HG02759 (cell line): ENCODE measurements at regions not wholly inside any gene's neighbourhood (a gene's known extent, or its start where the extent isn't known, plus 50 kb on each side); places are given as distances from the start of the nearest gene placed in this dataset.
"Not testable (repeated sequence)": the region's sequence is repeated elsewhere in the genome, so short reads cannot be mapped to it uniquely, and the experiment has no call there.

Experiments used
- ATAC-seq: cut with Tn5 transposase; IDR thresholded peaks from one replicate; pipeline ENCODE4 v1.9.1; 2021; ENCODE audit warnings: mild to moderate bottlenecking, moderate library complexity; ENCODE audit not compliant: unreplicated experiment

DNA sequence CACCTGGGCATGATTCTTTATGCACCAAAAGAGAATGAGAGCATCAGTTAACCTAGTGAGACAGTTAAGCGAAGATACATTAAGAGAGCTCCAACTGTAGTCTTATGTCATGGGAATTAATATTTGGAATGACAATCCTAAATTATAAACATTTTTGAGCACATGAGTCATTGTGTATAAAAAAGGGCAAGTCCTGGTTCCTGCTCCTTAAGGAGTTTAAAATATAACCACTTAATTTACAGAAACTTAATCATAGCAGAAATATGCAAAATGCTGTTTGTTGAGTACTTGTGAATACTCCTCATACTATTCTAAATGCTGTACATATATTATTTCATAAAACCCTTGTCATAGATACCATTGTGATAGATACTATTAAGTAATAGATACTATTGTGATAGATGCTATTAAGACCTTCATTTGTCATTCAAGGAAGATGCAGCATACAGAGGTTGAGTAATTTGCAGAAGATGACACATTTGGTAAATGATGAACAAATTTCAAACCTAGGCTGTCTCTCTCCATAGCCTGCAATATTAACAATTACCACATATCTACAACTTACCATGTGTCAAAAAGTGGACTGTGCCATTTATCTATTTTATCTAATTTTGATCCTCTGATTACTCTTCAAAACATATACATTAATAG, 301.0 kb downstream of the TBC1D4 start:
- no peak for ATAC-seq

DNA sequence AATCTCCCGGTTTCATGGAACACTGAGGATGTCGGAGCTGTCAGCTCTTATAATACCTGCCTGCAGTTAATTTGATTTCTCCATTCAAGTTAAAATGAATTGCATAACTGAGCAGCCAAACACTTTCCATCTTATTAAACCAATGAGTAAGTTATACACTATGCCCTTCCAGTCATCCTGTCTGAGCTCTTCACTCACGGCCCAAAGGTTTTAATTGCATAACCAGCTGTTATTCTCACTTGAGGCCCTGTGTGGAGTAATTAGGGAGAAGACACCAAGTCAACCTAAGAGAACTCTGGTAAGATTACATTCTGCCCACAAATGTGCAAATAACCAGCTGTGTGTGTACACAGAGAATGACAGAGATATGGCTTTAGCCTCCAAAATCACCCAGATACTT, 303.5 kb downstream of the TBC1D4 start:
- no peak for ATAC-seq

DNA sequence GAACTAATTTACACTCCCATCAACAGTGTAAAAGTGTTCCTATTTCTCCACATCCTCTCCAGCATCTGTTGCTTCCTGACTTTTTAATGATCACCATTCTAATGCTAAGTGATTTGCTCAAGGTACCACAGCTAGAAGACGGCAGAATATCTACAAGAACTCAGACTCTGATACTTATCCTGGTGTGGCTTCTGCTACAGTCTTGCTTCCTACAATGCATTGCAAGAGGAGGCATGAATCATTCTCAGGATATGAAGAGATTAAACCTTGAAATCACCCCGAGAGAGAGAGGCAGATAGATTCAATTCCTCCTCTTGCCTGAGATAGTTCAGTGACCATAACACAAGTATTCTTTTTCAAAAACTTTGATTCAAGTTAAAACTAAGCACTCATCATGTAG, 306.4 kb downstream of the TBC1D4 start:
- ATAC-seq: no peak

DNA sequence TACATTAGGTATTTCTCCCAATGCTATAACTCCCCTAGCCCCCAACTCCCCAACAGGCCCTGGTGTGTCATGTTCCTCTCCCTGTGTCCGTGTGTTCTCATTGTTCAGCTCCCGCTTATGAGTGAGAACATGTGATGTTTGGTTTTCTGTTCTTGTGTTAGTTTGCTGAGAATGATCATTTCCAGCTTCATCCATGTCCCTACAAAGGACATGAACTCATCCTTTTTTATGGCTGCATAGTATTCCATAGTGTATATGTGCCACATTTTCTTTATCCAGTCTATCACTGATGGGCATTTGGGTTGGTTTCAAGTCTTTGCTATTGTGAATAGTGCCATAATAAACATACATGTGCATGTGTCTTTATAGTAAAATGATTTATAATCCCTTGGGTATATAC, 306.9 kb downstream of the TBC1D4 start:
- ATAC-seq: not testable (repeated sequence)

DNA sequence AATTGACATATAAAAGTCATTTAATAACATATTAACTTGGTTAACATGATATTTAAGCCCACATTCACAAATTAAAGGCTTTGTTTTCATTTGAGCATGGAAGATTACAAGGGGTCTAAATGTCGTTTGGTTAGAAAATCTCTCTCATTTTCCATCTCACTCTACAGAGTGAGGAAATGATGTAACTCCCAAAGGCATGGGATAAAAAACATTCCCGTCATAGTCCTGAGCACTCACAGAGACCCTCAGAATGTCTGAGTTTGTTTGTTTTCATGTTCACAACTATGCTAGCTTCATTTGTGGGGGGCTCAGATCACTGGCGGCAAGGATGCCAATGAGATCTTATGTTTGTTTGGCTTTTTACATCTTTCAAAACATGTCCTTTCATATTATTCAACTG, 307.5 kb downstream of the TBC1D4 start:
- ATAC-seq: no peak

DNA sequence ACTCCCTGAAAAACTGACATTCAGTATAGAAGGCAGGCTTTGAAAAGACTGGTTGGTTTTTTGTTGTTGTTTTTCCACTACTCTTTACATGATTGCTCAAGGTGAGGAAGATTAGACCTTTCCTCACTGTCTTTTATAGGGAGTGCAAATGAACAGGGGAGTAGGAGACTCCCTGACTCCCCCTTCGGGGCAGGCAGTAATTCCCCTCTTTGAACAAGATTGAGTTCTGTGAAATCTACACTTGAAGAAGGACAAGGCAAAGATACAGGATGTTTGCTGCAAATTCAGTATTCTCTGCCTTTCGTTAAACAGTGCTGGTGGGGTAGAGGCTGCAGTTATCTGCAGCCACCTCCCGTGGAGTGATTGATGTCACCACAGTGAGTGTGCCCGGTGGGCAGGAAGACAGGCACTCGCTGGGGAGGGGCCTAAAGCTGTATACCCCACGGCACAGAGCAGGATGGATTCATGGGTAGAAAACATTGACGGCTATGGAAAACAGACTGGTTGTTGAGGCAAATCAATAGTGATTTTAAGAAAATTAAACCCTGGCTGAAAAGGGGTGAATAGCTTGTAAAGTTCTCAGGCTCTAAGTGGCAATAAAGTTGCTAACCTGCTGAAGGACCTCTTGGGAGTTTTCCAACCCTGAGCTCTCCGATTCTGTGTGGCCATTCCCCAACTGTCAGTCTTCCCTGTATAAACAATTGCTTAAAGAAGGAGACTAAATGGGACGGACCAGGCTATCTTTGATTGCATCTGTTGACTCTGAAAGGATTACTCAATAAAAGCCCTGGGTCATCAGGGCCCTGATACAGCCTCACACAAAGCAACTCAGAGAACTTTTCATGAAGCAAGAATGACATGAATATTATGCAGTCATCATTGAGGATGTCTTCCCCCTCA, 308.3 kb downstream of the TBC1D4 start:
- ATAC-seq: no peak

DNA sequence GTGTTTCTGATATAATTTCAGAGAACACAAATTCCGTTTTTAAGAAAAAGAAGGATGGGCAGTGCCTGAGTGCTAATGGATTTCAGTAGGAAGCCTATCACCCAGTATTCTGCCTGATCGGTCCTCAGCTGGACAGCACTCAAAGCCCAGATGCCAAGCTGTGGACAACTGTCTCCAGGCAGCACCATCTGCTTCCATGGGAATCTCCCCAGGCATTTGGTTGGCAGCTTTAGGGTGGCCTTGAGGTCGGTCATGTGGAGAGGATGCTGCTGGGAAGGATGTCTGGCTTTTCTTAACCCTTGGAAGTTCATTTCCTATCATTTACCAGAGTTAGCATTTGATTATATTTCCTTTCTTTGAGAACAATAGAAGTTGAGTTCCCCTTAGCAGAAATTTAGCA, 311.7 kb downstream of the TBC1D4 start:
- no peak for ATAC-seq

DNA sequence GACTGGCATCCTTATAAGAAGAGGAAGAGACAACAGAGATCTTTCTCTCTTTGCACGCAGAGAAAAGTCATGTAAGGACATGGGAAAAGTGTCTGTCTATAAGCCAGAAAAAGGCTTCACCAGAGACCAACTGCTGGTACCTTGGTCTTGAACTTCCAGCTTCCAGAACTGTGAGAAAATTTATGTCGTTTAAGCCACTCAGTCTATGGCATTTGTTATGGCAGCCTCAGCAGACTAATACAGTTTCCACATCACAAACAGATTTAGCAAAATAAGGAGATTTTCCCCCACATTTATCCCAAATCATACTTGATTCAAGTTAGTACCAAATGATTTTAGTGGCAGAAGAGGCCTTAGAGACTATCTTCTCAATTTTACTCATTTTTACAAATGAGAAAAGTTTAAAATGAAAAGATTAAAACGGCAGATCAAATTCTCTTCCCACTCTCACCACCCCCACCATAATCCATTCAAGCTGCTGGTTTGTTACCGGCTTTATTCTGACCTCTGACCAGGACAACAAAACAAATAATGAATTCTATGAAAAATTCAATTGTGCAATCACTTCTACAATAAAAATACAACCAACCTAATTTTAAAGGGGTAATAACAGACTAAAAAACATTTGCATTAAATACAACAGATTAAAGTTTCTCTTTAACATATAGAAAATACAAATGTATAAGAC, 316.3 kb downstream of the TBC1D4 start:
- ATAC-seq: no peak

DNA sequence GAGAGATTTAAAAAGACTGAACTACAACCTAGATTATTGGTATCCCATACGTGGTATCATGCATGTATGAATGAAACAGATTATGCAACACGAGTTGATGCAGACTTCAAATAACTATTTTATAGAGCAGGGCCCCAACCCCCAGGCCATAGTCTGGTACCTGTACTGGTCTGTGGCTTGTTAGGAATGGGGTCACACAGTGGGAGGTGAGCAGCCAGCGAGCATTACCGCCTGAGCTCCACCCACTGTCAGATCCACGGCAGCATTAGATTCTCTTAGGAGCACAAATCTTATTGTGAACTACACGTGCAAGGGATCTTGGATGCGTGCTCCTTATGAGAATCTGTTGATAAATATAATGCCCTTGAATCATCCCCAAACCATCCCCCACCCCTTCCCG, 320.2 kb downstream of the TBC1D4 start:
- no peak for ATAC-seq

DNA sequence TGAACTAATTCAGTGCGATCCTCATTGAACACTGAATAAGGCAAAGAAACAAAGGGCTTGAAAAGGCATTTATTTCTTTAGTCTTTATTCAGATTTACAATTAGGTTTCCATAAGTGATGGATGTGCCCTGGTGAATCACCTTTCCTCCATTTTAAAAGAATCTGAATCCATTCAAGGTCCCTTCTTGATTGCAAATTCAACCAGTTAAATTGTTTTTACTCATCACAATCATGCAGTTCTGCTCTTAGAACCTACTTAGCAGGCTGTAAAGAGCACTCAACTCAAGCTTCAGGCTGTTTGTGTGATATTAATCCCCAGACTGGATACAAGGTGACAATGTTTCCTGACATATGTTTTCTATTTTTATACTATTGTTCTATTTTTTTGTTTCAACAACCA, 321.0 kb downstream of the TBC1D4 start:
- ATAC-seq: no peak

DNA sequence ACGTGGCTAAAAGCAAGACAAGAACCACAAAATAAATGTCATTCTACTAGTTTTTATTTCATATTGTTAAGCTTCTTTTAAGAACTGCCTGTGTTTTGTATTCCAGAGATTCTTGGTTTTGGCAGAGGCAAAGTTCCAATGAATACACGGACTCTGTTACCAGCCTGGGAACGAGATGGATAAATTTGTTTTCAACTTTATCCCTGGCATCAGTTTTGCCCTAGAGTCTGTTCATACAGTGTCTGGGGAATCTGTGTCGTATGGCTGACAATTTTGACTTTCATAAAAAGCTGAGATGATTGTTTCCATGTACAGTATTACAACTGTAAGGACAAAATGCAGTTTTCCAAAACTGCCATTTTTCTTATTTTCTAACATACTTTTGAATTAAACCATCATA, 327.6 kb downstream of the TBC1D4 start:
- no peak for ATAC-seq

DNA sequence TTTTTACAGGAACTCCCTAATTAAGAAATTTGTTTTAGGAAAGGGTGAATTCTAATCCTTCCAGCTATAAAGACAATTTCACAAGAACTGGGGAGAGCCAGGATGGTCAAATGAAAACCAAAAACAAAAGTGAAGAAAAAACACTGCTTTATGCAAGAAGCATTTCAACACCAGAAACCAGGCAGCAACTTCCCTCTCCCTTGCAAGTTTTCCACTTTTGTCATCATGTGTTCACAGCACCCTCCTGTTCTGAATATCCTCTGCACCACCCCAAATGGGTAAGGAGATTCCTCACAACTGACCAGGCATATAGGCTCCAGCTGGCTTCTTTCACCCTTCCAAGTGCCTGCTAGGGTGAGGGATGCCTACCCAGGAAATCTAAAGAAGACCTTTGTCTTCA, 328.1 kb downstream of the TBC1D4 start:
- no peak for ATAC-seq

DNA sequence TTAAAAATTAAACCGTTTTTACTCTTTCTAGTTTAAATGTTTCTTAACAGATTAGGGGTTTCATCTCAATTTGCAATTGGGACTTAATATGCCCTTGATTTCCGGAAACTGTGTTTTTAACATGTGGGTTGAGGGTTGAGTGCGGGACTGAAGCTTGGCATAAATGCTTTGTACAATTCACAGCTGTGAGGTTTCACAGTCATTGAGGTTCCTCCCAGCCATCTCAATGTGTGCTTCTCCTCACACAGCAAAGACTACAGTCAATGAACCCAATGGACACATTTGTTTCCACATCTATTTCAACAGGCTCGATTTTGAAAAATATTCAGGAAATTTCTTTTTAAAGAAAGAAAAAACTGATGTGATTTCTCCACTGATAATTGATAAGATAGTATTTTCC, 328.6 kb downstream of the TBC1D4 start:
- no peak for ATAC-seq

DNA sequence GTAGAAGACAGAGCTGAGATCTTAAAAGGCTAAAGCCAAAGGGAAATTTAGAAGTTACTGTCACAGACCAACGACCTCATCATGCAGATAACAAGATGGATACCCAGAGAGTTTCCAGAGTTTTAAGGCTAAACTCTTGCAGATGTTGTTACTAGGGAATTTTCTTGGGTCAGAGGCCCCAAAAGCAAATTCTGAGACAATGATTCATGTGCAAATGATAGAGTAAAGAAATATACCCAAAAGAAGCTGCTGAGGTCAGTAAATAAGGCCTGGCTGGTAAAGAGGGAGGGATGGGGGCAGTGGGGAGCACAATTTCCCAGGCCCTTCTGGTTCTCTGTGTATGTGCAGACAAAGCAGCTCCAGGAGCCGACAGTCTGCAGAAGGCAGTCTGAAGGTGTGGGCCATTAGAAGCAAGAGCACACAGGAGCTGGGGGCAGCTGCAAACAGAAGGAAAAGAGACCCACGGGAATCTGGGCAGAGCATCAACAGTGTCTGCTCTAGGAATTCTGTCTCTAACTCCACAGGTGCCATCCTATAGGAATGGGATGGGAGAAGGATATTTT, 330.8 kb downstream of the TBC1D4 start:
- ATAC-seq: no peak

DNA sequence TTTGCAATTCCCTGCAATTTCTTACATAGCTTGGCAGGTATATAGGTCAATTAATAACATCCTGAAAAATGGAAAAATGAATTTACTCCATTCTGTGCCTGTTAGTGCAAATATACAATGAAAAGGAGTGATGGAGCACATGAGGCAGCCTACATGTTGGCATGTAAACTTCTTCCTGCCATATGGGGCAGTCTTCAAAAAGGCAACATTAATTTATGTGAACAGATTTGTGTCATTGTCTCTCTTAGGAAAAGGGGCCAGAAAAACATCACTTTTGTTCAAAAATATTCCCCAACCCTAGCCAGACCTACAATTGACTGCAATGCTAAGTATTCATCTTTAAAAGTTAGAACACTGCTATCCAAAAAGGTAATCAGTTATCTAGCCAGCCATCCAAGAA, 332.2 kb downstream of the TBC1D4 start:
- ATAC-seq: no peak

DNA sequence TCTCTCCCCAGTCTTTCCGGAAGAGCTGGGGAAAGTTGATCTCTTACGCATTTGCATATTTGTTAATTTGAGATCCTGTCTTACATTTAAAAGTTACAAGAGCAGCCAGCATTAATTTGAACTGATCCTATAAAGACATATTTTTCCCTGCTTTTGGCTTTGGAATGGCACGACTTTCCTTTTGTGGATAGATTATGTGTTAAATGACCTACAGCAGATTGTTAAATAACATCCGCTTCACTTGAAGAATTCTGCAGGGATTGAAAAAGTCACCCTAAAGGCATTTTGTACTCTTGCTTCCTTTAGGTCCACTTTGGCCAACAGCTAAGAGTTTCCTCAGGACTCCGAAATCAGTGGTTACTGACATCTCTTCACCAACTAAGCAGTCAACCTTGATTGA, 334.0 kb downstream of the TBC1D4 start:
- ATAC-seq: no peak

DNA sequence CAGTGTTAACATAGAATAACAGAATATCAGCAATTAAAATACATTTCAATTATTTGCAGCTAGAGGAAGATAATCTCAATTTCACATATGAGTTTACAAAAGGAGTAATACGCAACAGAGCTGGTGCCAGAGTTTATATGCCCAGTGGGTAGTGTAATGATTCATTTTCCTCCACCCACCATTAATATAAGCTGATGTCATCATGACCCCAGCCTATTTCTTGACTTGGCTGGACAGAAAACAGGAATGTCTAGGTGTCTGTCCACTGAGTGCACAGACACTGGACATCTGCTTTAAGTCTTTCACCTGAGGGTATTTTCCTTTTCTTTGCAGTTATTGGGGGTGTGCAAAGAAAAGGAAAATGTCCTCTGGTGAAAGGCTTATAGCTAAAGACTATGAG, 335.5 kb downstream of the TBC1D4 start:
- ATAC-seq: no peak

DNA sequence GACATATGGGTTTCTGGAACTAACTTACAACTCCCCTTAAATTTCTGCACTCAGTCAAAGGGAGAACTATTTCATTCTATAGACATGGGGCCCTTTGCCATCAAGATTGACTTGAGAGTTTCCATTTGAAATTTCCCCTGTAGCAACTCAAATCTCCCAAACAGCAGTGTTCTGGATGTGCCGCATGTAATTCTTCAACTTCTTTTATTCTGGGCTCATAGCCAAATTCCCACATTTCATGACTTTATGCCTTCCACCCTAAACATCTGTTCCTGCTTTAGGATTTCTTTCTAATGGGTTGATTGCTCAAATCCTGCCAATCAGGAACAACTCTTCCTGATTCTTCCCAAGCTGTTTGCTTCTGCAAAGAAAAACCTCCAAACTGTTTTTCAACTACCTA, 336.0 kb downstream of the TBC1D4 start:
- no peak for ATAC-seq

DNA sequence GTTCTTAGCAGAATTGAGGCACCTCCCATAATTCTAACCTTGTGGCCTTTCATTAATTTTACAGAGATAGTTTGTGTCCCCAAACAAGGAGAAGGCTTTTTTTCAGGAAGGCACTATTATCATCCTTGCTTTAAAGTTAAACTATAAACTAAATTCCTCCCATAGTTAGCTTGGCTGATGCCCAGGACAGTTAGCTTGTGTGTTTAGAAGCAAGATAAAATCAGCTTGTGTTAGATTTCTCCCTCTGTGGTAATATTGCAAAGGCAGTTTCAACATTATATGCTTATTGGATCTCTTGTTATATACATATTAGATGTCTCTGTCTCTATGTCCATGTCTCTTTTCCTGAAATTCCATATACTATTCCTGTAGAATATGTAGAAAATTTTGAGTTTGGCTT, 342.7 kb downstream of the TBC1D4 start:
- ATAC-seq: no peak

DNA sequence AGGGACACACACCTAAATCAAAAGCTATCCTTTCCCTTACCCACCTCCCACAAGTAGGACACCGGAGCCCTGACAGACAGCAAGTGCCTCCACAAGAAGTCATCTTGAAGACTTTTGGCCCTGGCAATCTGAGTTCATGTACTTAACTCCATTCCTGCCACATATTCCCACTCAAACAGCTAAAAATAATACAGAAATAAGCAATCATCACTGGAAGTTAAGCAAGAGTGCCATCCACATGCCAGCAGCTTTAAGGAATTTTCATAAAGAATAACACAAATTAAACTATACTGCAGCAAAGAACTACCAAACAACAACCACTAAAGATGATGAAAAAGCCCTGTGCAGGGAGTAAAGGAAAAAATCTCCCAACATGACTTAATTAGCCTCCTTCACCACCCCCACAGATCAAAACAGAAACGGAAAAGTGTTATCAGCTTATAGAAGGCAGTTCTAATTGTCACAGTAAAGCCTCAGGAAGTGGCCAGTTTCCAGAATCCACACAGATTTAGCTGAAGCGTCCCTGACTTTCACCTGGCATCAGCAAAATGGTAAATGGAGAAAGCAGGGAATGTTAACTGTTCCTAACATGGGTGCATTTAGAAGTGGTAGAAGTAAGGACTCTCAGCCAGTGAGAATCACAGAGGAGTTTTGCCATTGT, 343.9 kb downstream of the TBC1D4 start:
- no peak for ATAC-seq

DNA sequence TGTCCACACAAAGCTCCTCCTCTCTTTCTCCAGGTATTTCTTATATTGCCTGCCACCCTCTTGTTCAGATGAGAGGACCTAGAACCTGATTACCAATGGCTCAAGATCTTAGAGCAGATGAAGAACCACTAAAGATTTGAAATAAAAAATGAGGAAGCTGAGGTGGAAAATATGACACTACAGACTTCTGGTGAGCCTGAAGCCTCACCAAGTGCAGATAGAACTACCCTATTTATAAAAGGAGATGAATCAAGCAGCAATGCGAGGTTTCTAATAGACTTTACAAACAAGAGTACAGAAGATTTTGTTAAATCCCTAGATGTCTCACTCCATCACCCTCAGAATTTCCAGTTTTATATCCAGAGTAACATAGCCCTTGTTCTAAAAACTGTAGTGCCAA, 345.8 kb downstream of the TBC1D4 start:
- no peak for ATAC-seq
